ENCODE measurements at regions not wholly inside any gene's neighbourhood (a gene's known extent, or its start where the extent isn't known, plus 50 kb on each side); places are given as distances from the start of the nearest gene placed in this dataset.

GRCh38 chr2:82591718-82592117, 1867.4 kb downstream of the SUCLG1 start:
- TF ChIP-seq POLR2A (IDR thresholded peaks at IDR 0.05; ENCODE audit: low read length) (no peak), GATA1 (IDR thresholded peaks at IDR 0.05; ENCODE audit: low read depth, low read length) (no peak)
